ENCODE measurements at regions not wholly inside any gene's neighbourhood (a gene's known extent, or its start where the extent isn't known, plus 50 kb on each side); places are given as distances from the start of the nearest gene placed in this dataset.

DNA sequence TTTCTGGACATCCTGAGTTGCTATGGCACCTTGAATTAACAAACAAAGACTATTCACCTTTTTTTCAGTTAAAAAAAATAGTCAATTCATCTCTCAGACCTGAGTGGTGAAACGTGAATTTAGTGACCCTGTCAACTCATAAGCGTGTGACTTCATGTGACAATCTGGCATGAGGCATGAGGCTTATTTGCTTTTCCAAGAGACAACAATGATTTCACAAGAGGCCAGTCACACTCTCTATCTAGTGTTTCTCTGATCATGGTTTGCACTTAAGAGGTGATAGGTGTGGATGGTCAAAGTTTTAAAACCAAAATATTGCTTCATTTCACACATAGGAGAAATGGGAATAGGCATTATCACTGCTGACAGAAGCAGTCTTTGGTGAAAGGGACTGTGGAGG lies 559.6 kb upstream of the ACO1 start (continued):
- TF ChIP-seq, protein P1, sequence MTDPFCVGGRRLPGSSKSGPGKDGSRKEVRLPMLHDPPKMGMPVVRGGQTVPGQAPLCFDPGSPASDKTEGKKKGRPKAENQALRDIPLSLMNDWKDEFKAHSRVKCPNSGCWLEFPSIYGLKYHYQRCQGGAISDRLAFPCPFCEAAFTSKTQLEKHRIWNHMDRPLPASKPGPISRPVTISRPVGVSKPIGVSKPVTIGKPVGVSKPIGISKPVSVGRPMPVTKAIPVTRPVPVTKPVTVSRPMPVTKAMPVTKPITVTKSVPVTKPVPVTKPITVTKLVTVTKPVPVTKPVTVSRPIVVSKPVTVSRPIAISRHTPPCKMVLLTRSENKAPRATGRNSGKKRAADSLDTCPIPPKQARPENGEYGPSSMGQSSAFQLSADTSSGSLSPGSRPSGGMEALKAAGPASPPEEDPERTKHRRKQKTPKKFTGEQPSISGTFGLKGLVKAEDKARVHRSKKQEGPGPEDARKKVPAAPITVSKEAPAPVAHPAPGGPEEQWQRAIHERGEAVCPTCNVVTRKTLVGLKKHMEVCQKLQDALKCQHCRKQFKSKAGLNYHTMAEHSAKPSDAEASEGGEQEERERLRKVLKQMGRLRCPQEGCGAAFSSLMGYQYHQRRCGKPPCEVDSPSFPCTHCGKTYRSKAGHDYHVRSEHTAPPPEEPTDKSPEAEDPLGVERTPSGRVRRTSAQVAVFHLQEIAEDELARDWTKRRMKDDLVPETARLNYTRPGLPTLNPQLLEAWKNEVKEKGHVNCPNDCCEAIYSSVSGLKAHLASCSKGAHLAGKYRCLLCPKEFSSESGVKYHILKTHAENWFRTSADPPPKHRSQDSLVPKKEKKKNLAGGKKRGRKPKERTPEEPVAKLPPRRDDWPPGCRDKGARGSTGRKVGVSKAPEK (CRISPR knock-in tag; IDR thresholded peaks at IDR 0.05; ENCODE audit: borderline replicate concordance) = 0 out of 2 replicates have a peak, but pooled peaks have one; percentile 80
- TF ChIP-seq ZIK1 (CRISPR knock-in tag; IDR thresholded peaks at IDR 0.05; ENCODE audit: borderline replicate concordance, low read depth) = no peak
- TF ChIP-seq SAFB2 (CRISPR knock-in tag; IDR thresholded peaks at IDR 0.05; ENCODE audit: borderline replicate concordance, low read depth) = no peak
- no peak for TF ChIP-seq TEAD2 (CRISPR knock-in tag; IDR thresholded peaks at IDR 0.05)
- no peak for TF ChIP-seq MBNL3 (CRISPR knock-in tag; conservative IDR thresholded peaks at IDR 0.05)
- TF ChIP-seq, protein P2, sequence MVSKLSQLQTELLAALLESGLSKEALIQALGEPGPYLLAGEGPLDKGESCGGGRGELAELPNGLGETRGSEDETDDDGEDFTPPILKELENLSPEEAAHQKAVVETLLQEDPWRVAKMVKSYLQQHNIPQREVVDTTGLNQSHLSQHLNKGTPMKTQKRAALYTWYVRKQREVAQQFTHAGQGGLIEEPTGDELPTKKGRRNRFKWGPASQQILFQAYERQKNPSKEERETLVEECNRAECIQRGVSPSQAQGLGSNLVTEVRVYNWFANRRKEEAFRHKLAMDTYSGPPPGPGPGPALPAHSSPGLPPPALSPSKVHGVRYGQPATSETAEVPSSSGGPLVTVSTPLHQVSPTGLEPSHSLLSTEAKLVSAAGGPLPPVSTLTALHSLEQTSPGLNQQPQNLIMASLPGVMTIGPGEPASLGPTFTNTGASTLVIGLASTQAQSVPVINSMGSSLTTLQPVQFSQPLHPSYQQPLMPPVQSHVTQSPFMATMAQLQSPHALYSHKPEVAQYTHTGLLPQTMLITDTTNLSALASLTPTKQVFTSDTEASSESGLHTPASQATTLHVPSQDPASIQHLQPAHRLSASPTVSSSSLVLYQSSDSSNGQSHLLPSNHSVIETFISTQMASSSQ (IDR thresholded peaks at IDR 0.05; ENCODE audit: low read depth) = no peak
- TF ChIP-seq, protein P2 (CRISPR knock-in tag; IDR thresholded peaks at IDR 0.05; ENCODE audit: borderline replicate concordance) = 0 out of 2 replicates have a peak, but pooled peaks have one; percentile 30
- 0 out of 2 replicates have a peak, but pooled peaks have one; percentile 45 for TF ChIP-seq FOXJ3 (CRISPR knock-in tag; IDR thresholded peaks at IDR 0.05; ENCODE audit: borderline replicate concordance)
- TF ChIP-seq, protein P3, sequence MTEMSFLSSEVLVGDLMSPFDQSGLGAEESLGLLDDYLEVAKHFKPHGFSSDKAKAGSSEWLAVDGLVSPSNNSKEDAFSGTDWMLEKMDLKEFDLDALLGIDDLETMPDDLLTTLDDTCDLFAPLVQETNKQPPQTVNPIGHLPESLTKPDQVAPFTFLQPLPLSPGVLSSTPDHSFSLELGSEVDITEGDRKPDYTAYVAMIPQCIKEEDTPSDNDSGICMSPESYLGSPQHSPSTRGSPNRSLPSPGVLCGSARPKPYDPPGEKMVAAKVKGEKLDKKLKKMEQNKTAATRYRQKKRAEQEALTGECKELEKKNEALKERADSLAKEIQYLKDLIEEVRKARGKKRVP (CRISPR knock-in tag; IDR thresholded peaks at IDR 0.05) = peak in 1 of 2 experiments; percentile 78; a peak in 2 of 4 replicates
- TF ChIP-seq SOX6 (IDR thresholded peaks at IDR 0.05) = no peak
- TF ChIP-seq SOX6 (CRISPR knock-in tag; IDR thresholded peaks at IDR 0.05) = peak; percentile 94
- peak; percentile 95 for TF ChIP-seq SOX5 (CRISPR knock-in tag; IDR thresholded peaks at IDR 0.05; ENCODE audit: borderline replicate concordance)
- no peak for TF ChIP-seq TBP (CRISPR knock-in tag; IDR thresholded peaks at IDR 0.05)
- no peak for TF ChIP-seq NR2F1 (CRISPR knock-in tag; IDR thresholded peaks at IDR 0.05)
- TF ChIP-seq RARA (CRISPR knock-in tag; IDR thresholded peaks at IDR 0.05) = peak; percentile 56
- no peak for TF ChIP-seq RBM22 (optimal IDR thresholded peaks at IDR 0.05; ENCODE audit: low read length)
- TF ChIP-seq MIER3 (CRISPR knock-in tag; IDR thresholded peaks at IDR 0.05; ENCODE audit: borderline replicate concordance) = no peak
- TF ChIP-seq CEBPB (IDR thresholded peaks at IDR 0.05; ENCODE audit: borderline replicate concordance, low read depth, low read length) = peak; percentile 93
- peak; percentile 90; the same call in 1 of the 2 replicates for TF ChIP-seq TBX3 (IDR thresholded peaks at IDR 0.05; ENCODE audit: borderline replicate concordance)
- no peak for TF ChIP-seq ZNF607 (CRISPR knock-in tag; IDR thresholded peaks at IDR 0.05; ENCODE audit: borderline replicate concordance)
- TF ChIP-seq TCF7 (IDR thresholded peaks at IDR 0.05; ENCODE audit: low read depth) = peak; percentile 78
- peak; percentile 27; the same call in 1 of the 2 replicates for TF ChIP-seq CCDC6 (CRISPR knock-in tag; IDR thresholded peaks at IDR 0.05)
- TF ChIP-seq, protein P4, sequence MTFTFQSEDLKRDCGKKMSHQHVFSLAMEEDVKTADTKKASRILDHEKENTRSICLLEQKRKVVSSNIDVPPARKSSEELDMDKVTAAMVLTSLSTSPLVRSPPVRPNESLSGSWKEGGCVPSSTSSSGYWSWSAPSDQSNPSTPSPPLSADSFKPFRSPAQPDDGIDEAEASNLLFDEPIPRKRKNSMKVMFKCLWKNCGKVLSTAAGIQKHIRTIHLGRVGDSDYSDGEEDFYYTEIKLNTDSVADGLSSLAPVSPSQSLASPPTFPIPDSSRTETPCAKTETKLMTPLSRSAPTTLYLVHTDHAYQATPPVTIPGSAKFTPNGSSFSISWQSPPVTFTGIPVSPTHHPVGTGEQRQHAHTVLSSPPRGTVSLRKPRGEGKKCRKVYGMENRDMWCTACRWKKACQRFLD (CRISPR knock-in tag; IDR thresholded peaks at IDR 0.05; ENCODE audit: borderline replicate concordance) = no peak
